ENCODE measurements at regions not wholly inside any gene's neighbourhood (a gene's known extent, or its start where the extent isn't known, plus 50 kb on each side); places are given as distances from the start of the nearest gene placed in this dataset.

- no peak overlapping the region for H3K4me3 ChIP-seq (ENCODE audit: low read length)
- no peaks in the 10 kb centered on the region for H3K9me3 ChIP-seq (ENCODE audit: insufficient read depth, low read depth, low read length)
- H3K4me1 ChIP-seq (ENCODE audit: insufficient read depth, low read length), result no peaks in the 10 kb centered on the region
- no peak overlapping the region for H3K9ac ChIP-seq (ENCODE audit: low read depth, low read length)
- H3K27ac ChIP-seq (ENCODE audit: low read depth, low read length), result no peak overlapping the region
- H3K36me3 ChIP-seq (ENCODE audit: insufficient read depth, low read length), result no peaks in the 10 kb centered on the region
- 90% methylated on average over 1 of the region's 1 CpG for WGBS
- H3K27me3 ChIP-seq (ENCODE audit: insufficient read depth, low read length), result no peaks in the 10 kb centered on the region
Measured at GRCh38 chr2:77938462-77938861, 416.3 kb upstream of the LRRTM4 start.

GRCh38 chr2:77939370-77939769 is 417.2 kb upstream of the LRRTM4 start:
- 91% methylated on average over 1 of the region's 1 CpG for WGBS
- Histone ChIP-seq H3K27ac (ENCODE audit: low read depth, low read length) (no peak overlapping the region), H3K9me3 (ENCODE audit: insufficient read depth, low read depth, low read length) (no peaks in the 10 kb centered on the region), H3K9ac (ENCODE audit: low read depth, low read length) (no peak overlapping the region), H3K4me3 (ENCODE audit: low read length) (no peak overlapping the region), H3K27me3 (ENCODE audit: insufficient read depth, low read length) (no peaks in the 10 kb centered on the region), H3K4me1 (ENCODE audit: insufficient read depth, low read length) (no peaks in the 10 kb centered on the region), H3K36me3 (ENCODE audit: insufficient read depth, low read length) (no peaks in the 10 kb centered on the region)

- H3K9ac ChIP-seq (ENCODE audit: low read depth, low read length), result no peak overlapping the region
- H3K36me3 ChIP-seq (ENCODE audit: insufficient read depth, low read length), result no peaks in the 10 kb centered on the region
- no peak overlapping the region for H3K4me3 ChIP-seq (ENCODE audit: low read length)
- H3K4me1 ChIP-seq (ENCODE audit: insufficient read depth, low read length), result no peaks in the 10 kb centered on the region
- H3K27ac ChIP-seq (ENCODE audit: low read depth, low read length), result no peak overlapping the region
- no peaks in the 10 kb centered on the region for H3K9me3 ChIP-seq (ENCODE audit: insufficient read depth, low read depth, low read length)
- no peaks in the 10 kb centered on the region for H3K27me3 ChIP-seq (ENCODE audit: insufficient read depth, low read length)
Measured at GRCh38 chr2:77939801-77940200, 417.6 kb upstream of the LRRTM4 start.

- H3K9ac ChIP-seq (ENCODE audit: low read depth, low read length), result no peak overlapping the region
- H3K36me3 ChIP-seq (ENCODE audit: insufficient read depth, low read length), result no peaks in the 10 kb centered on the region
- 97% methylated on average over 14 of the region's 18 CpGs for WGBS
- no peaks in the 10 kb centered on the region for H3K4me1 ChIP-seq (ENCODE audit: insufficient read depth, low read length)
- no peaks in the 10 kb centered on the region for H3K9me3 ChIP-seq (ENCODE audit: insufficient read depth, low read depth, low read length)
- H3K27me3 ChIP-seq (ENCODE audit: insufficient read depth, low read length), result no peaks in the 10 kb centered on the region
- no peak overlapping the region for H3K27ac ChIP-seq (ENCODE audit: low read depth, low read length)
- H3K4me3 ChIP-seq (ENCODE audit: low read length), result no peak overlapping the region
Measured at GRCh38 chr2:77954931-77955330, 432.8 kb upstream of the LRRTM4 start.

GRCh38 chr2:77962943-77963342 is 440.8 kb upstream of the LRRTM4 start:
- Histone ChIP-seq H3K9ac (ENCODE audit: low read depth, low read length) (no peak overlapping the region), H3K4me1 (ENCODE audit: insufficient read depth, low read length) (no peaks in the 10 kb centered on the region), H3K27ac (ENCODE audit: low read depth, low read length) (no peak overlapping the region), H3K27me3 (ENCODE audit: insufficient read depth, low read length) (no peaks in the 10 kb centered on the region), H3K9me3 (ENCODE audit: insufficient read depth, low read depth, low read length) (no peaks in the 10 kb centered on the region), H3K4me3 (ENCODE audit: low read length) (no peak overlapping the region), H3K36me3 (ENCODE audit: insufficient read depth, low read length) (no peaks in the 10 kb centered on the region)

- no peak overlapping the region for H3K4me3 ChIP-seq (ENCODE audit: low read length)
- H3K27ac ChIP-seq (ENCODE audit: low read depth, low read length), result no peak overlapping the region
- no peak overlapping the region for H3K9ac ChIP-seq (ENCODE audit: low read depth, low read length)
- H3K9me3 ChIP-seq (ENCODE audit: insufficient read depth, low read depth, low read length), result peaks cover 21% of the 10 kb centered on the region
- H3K27me3 ChIP-seq (ENCODE audit: insufficient read depth, low read length), result no peaks in the 10 kb centered on the region
- H3K36me3 ChIP-seq (ENCODE audit: insufficient read depth, low read length), result no peaks in the 10 kb centered on the region
- peaks cover 10% of the 10 kb centered on the region; the same call in 1 of the 2 replicates for H3K4me1 ChIP-seq (ENCODE audit: insufficient read depth, low read length)
- WGBS, result 85% methylated on average over 3 of the region's 3 CpGs
Measured at GRCh38 chr2:77977471-77978063, 455.4 kb upstream of the LRRTM4 start.

- Histone ChIP-seq H3K27ac (ENCODE audit: low read depth, low read length) (no peak overlapping the region), H3K4me1 (ENCODE audit: insufficient read depth, low read length) (no peaks in the 10 kb centered on the region), H3K9ac (ENCODE audit: low read depth, low read length) (no peak overlapping the region), H3K4me3 (ENCODE audit: low read length) (no peak overlapping the region), H3K27me3 (ENCODE audit: insufficient read depth, low read length) (no peaks in the 10 kb centered on the region), H3K9me3 (ENCODE audit: insufficient read depth, low read depth, low read length) (no peaks in the 10 kb centered on the region), H3K36me3 (ENCODE audit: insufficient read depth, low read length) (no peaks in the 10 kb centered on the region)
Measured at GRCh38 chr2:77995161-77995560, 473.0 kb upstream of the LRRTM4 start.

GRCh38 chr2:77999376-77999775 is 477.2 kb upstream of the LRRTM4 start:
- H3K4me1 ChIP-seq (ENCODE audit: insufficient read depth, low read length), result no peaks in the 10 kb centered on the region
- H3K27me3 ChIP-seq (ENCODE audit: insufficient read depth, low read length), result no peaks in the 10 kb centered on the region
- no peaks in the 10 kb centered on the region for H3K9me3 ChIP-seq (ENCODE audit: insufficient read depth, low read depth, low read length)
- no peak overlapping the region for H3K9ac ChIP-seq (ENCODE audit: low read depth, low read length)
- H3K27ac ChIP-seq (ENCODE audit: low read depth, low read length), result no peak overlapping the region
- 80% methylated on average over 1 of the region's 1 CpG for WGBS
- H3K36me3 ChIP-seq (ENCODE audit: insufficient read depth, low read length), result no peaks in the 10 kb centered on the region
- H3K4me3 ChIP-seq (ENCODE audit: low read length), result no peak overlapping the region

GRCh38 chr2:78009289-78009688 is 487.1 kb upstream of the LRRTM4 start:
- no peaks in the 10 kb centered on the region for H3K4me1 ChIP-seq (ENCODE audit: insufficient read depth, low read length)
- H3K4me3 ChIP-seq (ENCODE audit: low read length), result no peak overlapping the region
- no peaks in the 10 kb centered on the region for H3K36me3 ChIP-seq (ENCODE audit: insufficient read depth, low read length)
- H3K27ac ChIP-seq (ENCODE audit: low read depth, low read length), result no peak overlapping the region
- H3K9ac ChIP-seq (ENCODE audit: low read depth, low read length), result no peak overlapping the region
- H3K9me3 ChIP-seq (ENCODE audit: insufficient read depth, low read depth, low read length), result no peaks in the 10 kb centered on the region
- no peaks in the 10 kb centered on the region for H3K27me3 ChIP-seq (ENCODE audit: insufficient read depth, low read length)

GRCh38 chr2:78011251-78011650 is 489.1 kb upstream of the LRRTM4 start:
- no peaks in the 10 kb centered on the region for H3K27me3 ChIP-seq (ENCODE audit: insufficient read depth, low read length)
- H3K36me3 ChIP-seq (ENCODE audit: insufficient read depth, low read length), result no peaks in the 10 kb centered on the region
- no peaks in the 10 kb centered on the region for H3K4me1 ChIP-seq (ENCODE audit: insufficient read depth, low read length)
- WGBS, result 100% methylated on average over 1 of the region's 2 CpGs
- no peak overlapping the region for H3K9ac ChIP-seq (ENCODE audit: low read depth, low read length)
- no peak overlapping the region for H3K27ac ChIP-seq (ENCODE audit: low read depth, low read length)
- no peak overlapping the region for H3K4me3 ChIP-seq (ENCODE audit: low read length)
- H3K9me3 ChIP-seq (ENCODE audit: insufficient read depth, low read depth, low read length), result no peaks in the 10 kb centered on the region

- Histone ChIP-seq H3K27me3 (ENCODE audit: insufficient read depth, low read length) (no peaks in the 10 kb centered on the region), H3K9ac (ENCODE audit: low read depth, low read length) (no peak overlapping the region), H3K4me3 (ENCODE audit: low read length) (no peak overlapping the region), H3K27ac (ENCODE audit: low read depth, low read length) (no peak overlapping the region), H3K36me3 (ENCODE audit: insufficient read depth, low read length) (no peaks in the 10 kb centered on the region), H3K4me1 (ENCODE audit: insufficient read depth, low read length) (no peaks in the 10 kb centered on the region), H3K9me3 (ENCODE audit: insufficient read depth, low read depth, low read length) (no peaks in the 10 kb centered on the region)
- 96% methylated on average over 4 of the region's 4 CpGs for WGBS
Measured at GRCh38 chr2:78020491-78020890, 498.3 kb upstream of the LRRTM4 start.

GRCh38 chr2:78023356-78023755 is 501.2 kb upstream of the LRRTM4 start:
- Histone ChIP-seq H3K4me3 (ENCODE audit: low read length) (no peak overlapping the region), H3K9ac (ENCODE audit: low read depth, low read length) (no peak overlapping the region), H3K27me3 (ENCODE audit: insufficient read depth, low read length) (no peaks in the 10 kb centered on the region), H3K27ac (ENCODE audit: low read depth, low read length) (no peak overlapping the region), H3K4me1 (ENCODE audit: insufficient read depth, low read length) (no peaks in the 10 kb centered on the region), H3K9me3 (ENCODE audit: insufficient read depth, low read depth, low read length) (peaks cover 10% of the 10 kb centered on the region; the same call in 1 of the 2 replicates), H3K36me3 (ENCODE audit: insufficient read depth, low read length) (no peaks in the 10 kb centered on the region)
- WGBS, result 91% methylated on average over 1 of the region's 1 CpG

All from HUES64 (cell line).